Trophoblast cell (in vitro differentiated cells and primary cell): ENCODE measurements at regions not wholly inside any gene's neighbourhood (a gene's known extent, or its start where the extent isn't known, plus 50 kb on each side); places are given as distances from the start of the nearest gene placed in this dataset.

Source experiments
- DNase-seq, 2 donors: peaks; one replicate each; pipeline ENCODE4 v3.0.0-alpha.2; 2016
- H2AFZ ChIP-seq: 2 replicates; pipeline ENCODE4 v1.6.1; 2013; ENCODE audit warnings: low read length, moderate library complexity, mild to moderate bottlenecking; ENCODE audit not compliant: insufficient read depth, poor library complexity
- H2AK5ac ChIP-seq: 2 replicates; pipeline ENCODE4 v1.6.1; 2013; ENCODE audit warnings: mild to moderate bottlenecking, low read length
- H2BK120ac ChIP-seq: 2 replicates; pipeline ENCODE4 v1.6.1; 2013; ENCODE audit warnings: low read length, mild to moderate bottlenecking, moderate library complexity; ENCODE audit not compliant: insufficient read depth, poor library complexity
- H2BK12ac ChIP-seq: 2 replicates; pipeline ENCODE4 v1.6.1; 2013; ENCODE audit warnings: mild to moderate bottlenecking, low read length, moderate library complexity
- H2BK5ac ChIP-seq: 2 replicates; pipeline ENCODE4 v1.6.1; 2013; ENCODE audit warnings: low read length, low read depth, moderate library complexity, mild to moderate bottlenecking; ENCODE audit not compliant: poor library complexity
- H3K14ac ChIP-seq: 2 replicates; pipeline ENCODE4 v1.6.1; 2013; ENCODE audit warnings: mild to moderate bottlenecking, low read length
- H3K18ac ChIP-seq: 2 replicates; pipeline ENCODE4 v1.6.1; 2013; ENCODE audit warnings: mild to moderate bottlenecking, low read length
- H3K23ac ChIP-seq: 2 replicates; pipeline ENCODE4 v1.6.1; 2013; ENCODE audit warnings: low read length
- H3K27ac ChIP-seq: 2 replicates; pipeline ENCODE4 v1.5.1; 2013; ENCODE audit warnings: low read depth, mild to moderate bottlenecking, inconsistent platforms, low read length, moderate library complexity
- H3K27me3 ChIP-seq: 2 replicates; pipeline ENCODE4 v1.6.1; 2013; ENCODE audit warnings: inconsistent platforms, mild to moderate bottlenecking, low read length, moderate library complexity; ENCODE audit not compliant: insufficient read depth
- H3K36me3 ChIP-seq, 2 experiments: 1 replicate in 1 of 2; 2 replicates in 1 of 2; pipeline ENCODE4 v1.6.1; 2013; ENCODE audit warnings: low read length in 2 of 2, mild to moderate bottlenecking in 2 of 2, moderate library complexity in 1 of 2; ENCODE audit not compliant: insufficient read depth in 2 of 2, control insufficient read depth in 1 of 2
- H3K4ac ChIP-seq: 2 replicates; pipeline ENCODE4 v1.6.1; 2013; ENCODE audit warnings: low read depth, mild to moderate bottlenecking, low read length, moderate library complexity
- H3K4me1 ChIP-seq, 2 experiments: 1 replicate in 1 of 2; 2 replicates in 1 of 2; pipeline ENCODE4 v1.6.1; 2013; ENCODE audit warnings: low read length in 2 of 2, mild to moderate bottlenecking in 2 of 2, moderate library complexity in 1 of 2; ENCODE audit not compliant: insufficient read depth in 2 of 2, control insufficient read depth in 1 of 2
- H3K4me2 ChIP-seq: 2 replicates; pipeline ENCODE4 v1.6.1; 2013; ENCODE audit warnings: inconsistent platforms, mild to moderate bottlenecking, low read length, moderate library complexity
- H3K4me3 ChIP-seq: 2 replicates; pipeline ENCODE4 v1.5.1; 2013; ENCODE audit warnings: mild to moderate bottlenecking, low read depth, low read length, inconsistent platforms
- H3K79me1 ChIP-seq: one replicate; pipeline ENCODE4 v1.6.1; 2013; ENCODE audit warnings: low read length
- H3K79me2 ChIP-seq: 2 replicates; pipeline ENCODE4 v1.6.1; 2013; ENCODE audit warnings: low read length, mild to moderate bottlenecking; ENCODE audit not compliant: control insufficient read depth, insufficient read depth, poor library complexity
- H3K9ac ChIP-seq: 2 replicates; pipeline ENCODE4 v1.6.1; 2013; ENCODE audit warnings: mild to moderate bottlenecking, low read length
- H3K9me3 ChIP-seq: 2 replicates; pipeline ENCODE4 v1.6.1; 2013; ENCODE audit warnings: low read depth, mild to moderate bottlenecking, control low read depth, inconsistent platforms, low read length; ENCODE audit not compliant: insufficient read depth
- H4K12ac ChIP-seq: 2 replicates; pipeline ENCODE4 v1.6.1; 2013; ENCODE audit warnings: low read depth, mild to moderate bottlenecking, low read length, moderate library complexity
- H4K8ac ChIP-seq: 2 replicates; pipeline ENCODE4 v1.6.1; 2013; ENCODE audit warnings: low read depth, mild to moderate bottlenecking, low read length, moderate library complexity
- H4K91ac ChIP-seq: one replicate; pipeline ENCODE4 v1.6.1; 2013; ENCODE audit warnings: low read depth, mild to moderate bottlenecking, low read length, moderate library complexity
- WGBS: extraction: QIAGEN DNeasy Blood & Tissue Kit; methylation state at CpG from one replicate; pipeline ENCODE4 v1.1.7; 2013; ENCODE audit warnings: missing lambda C conversion rate; ENCODE audit not compliant: insufficient read length, insufficient coverage; ENCODE audit errors: extremely low coverage; 5-methylcytosine and 5-hydroxymethylcytosine counted together

DNA sequence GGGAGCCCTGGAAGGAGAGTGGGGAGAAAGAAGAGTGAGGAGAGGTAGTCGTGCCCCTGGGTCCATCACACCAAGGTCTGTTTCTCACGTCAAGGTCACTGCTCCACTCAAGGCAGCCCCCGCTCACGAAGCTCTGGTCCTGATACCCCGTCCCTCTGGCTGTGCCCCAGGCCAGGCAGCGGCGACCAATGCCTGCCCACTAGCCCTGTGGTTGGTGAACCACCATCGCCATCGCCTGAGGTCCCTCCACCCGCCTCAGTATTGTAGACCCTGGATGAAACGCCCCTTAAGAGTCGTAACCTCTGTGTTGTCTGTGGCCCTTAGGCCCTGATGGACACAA, 378.3 kb upstream of the MYT1L start:
- H4K91ac ChIP-seq = no peak overlapping the region
- no peak overlapping the region for H2BK120ac ChIP-seq
- no peaks in the 10 kb centered on the region for H3K4me1 ChIP-seq
- H4K8ac ChIP-seq = no peak overlapping the region
- no peaks in the 10 kb centered on the region for H3K79me2 ChIP-seq
- H4K12ac ChIP-seq = no peak overlapping the region
- no peak for DNase-seq
- no peak overlapping the region for H3K27ac ChIP-seq
- H3K14ac ChIP-seq = no peak overlapping the region
- H2BK5ac ChIP-seq = no peak overlapping the region
- H3K18ac ChIP-seq = no peak overlapping the region
- peaks cover 6% of the 10 kb centered on the region for H3K9me3 ChIP-seq
- no CpG with 5 or more reads among the region's 12 CpGs for WGBS
- no peaks in the 10 kb centered on the region for H3K79me1 ChIP-seq
- H2AFZ ChIP-seq = no peak overlapping the region
- H3K36me3 ChIP-seq = no peaks in the 10 kb centered on the region
- no peak overlapping the region for H2AK5ac ChIP-seq
- H3K27me3 ChIP-seq = no peaks in the 10 kb centered on the region
- H3K9ac ChIP-seq = no peak overlapping the region
- no peak overlapping the region for H2BK12ac ChIP-seq
- no peak overlapping the region for H3K4me2 ChIP-seq
- no peak overlapping the region for H3K4ac ChIP-seq
- no peak overlapping the region for H3K23ac ChIP-seq
- H3K4me3 ChIP-seq = no peak overlapping the region

DNA sequence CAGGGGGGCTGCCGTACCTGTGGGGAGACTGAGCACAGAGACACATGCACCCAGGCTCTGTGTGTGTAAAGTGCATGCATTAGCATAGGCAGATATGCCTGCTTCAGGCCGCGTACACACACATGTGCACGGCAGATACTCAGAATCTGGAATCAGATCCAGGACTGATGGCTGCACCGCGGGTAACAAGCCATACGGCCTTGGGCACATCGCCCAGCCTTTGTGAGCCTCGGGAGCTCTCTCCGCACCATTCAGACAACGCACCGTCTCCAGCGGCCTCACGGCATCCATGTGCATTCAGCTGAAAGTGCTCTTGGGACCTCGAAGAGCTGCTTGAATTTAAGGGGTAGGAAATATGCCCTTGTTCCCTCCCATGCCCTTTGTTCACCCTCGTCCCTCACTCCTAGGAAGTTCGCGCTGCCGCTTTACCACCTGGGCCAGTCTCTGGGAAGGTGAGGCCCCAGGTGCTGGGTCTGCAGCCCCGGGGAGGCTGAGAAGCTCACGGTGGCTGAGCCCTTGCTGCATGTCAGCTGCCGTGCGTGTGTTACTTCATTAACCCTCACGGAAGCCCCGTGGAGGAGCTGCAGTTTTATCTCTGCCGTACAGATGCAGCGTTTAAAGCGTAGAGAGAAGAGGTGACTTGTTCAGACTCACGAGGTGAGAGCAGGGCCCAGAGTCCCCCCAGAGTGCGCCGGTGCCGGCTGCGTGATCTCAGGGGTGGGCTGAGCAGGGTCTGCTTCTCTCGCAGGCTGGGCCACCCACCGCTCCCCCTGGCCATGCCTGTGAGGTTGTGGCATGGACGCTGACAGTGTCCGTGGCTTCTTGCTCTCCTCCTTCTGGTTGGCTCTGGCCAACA, 377.7 kb upstream of the MYT1L start:
- Histone ChIP-seq H3K27ac (no peak overlapping the region), H4K8ac (no peak overlapping the region), H3K9ac (no peak overlapping the region), H3K27me3 (no peaks in the 10 kb centered on the region), H3K79me1 (no peaks in the 10 kb centered on the region), H4K91ac (no peak overlapping the region), H3K23ac (no peak overlapping the region), H3K18ac (no peak overlapping the region), H3K79me2 (no peaks in the 10 kb centered on the region), H2AFZ (no peak overlapping the region), H3K4me3 (no peak overlapping the region), H3K4me2 (no peak overlapping the region), H2BK5ac (no peak overlapping the region), H4K12ac (no peak overlapping the region), H3K9me3 (peaks cover 4% of the 10 kb centered on the region), H2AK5ac (no peak overlapping the region), H3K14ac (no peak overlapping the region), H3K4me1 (no peaks in the 10 kb centered on the region), H3K4ac (no peak overlapping the region), H3K36me3 (no peaks in the 10 kb centered on the region), H2BK120ac (no peak overlapping the region), H2BK12ac (no peak overlapping the region)
- WGBS = no CpG with 5 or more reads among the region's 37 CpGs
- no peak for DNase-seq

- H4K91ac ChIP-seq = no peak overlapping the region
- H4K12ac ChIP-seq = no peak overlapping the region
- H3K4me2 ChIP-seq = no peak overlapping the region
- no peak overlapping the region for H3K23ac ChIP-seq
- H4K8ac ChIP-seq = no peak overlapping the region
- no peaks in the 10 kb centered on the region for H3K79me1 ChIP-seq
- H3K36me3 ChIP-seq = no peaks in the 10 kb centered on the region
- H3K4me1 ChIP-seq = no peaks in the 10 kb centered on the region
- no peak overlapping the region for H3K27ac ChIP-seq
- H3K18ac ChIP-seq = no peak overlapping the region
- no CpG with 5 or more reads among the region's 19 CpGs for WGBS
- no peak overlapping the region for H3K9ac ChIP-seq
- H3K79me2 ChIP-seq = no peaks in the 10 kb centered on the region
- H2BK5ac ChIP-seq = no peak overlapping the region
- no peak for DNase-seq
- no peak overlapping the region for H2BK120ac ChIP-seq
- no peak overlapping the region for H3K4me3 ChIP-seq
- H3K4ac ChIP-seq = no peak overlapping the region
- H3K14ac ChIP-seq = no peak overlapping the region
- no peak overlapping the region for H2BK12ac ChIP-seq
- peaks cover 4% of the 10 kb centered on the region for H3K9me3 ChIP-seq
- H3K27me3 ChIP-seq = no peaks in the 10 kb centered on the region
- H2AK5ac ChIP-seq = no peak overlapping the region
- H2AFZ ChIP-seq = no peak overlapping the region
Observed at GRCh38 chr2:2707206-2707991, 376.3 kb upstream of the MYT1L start.

DNA sequence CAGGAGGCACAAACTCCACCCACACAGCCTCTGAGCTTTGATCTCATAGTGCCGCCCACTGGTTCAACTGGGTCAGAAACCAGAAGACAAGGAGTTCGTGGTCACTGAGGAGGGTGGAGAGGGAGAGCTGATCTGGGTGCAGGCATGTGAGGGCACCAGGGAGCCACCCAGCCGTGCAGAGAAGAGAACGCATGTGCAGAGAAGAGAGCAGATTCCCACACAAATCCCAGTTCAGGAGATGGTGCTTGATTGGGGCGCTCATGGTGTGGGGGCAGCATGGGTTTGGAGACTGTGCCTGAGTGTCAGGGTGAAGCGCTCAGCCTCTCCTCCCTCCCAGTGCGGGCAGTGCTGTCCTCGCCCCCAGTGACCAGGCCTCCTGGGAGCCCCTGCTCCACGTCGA, 375.2 kb upstream of the MYT1L start:
- Histone ChIP-seq H2AK5ac (no peak overlapping the region), H3K27me3 (no peaks in the 10 kb centered on the region), H4K8ac (no peak overlapping the region), H3K79me2 (no peaks in the 10 kb centered on the region), H3K14ac (no peak overlapping the region), H3K4me1 (no peaks in the 10 kb centered on the region), H3K36me3 (no peaks in the 10 kb centered on the region), H2BK120ac (no peak overlapping the region), H3K9ac (no peak overlapping the region), H2BK5ac (no peak overlapping the region), H3K27ac (no peak overlapping the region), H3K18ac (no peak overlapping the region), H3K79me1 (no peaks in the 10 kb centered on the region), H3K4me2 (no peak overlapping the region), H3K4ac (no peak overlapping the region), H4K12ac (no peak overlapping the region), H2BK12ac (no peak overlapping the region), H2AFZ (no peak overlapping the region), H4K91ac (no peak overlapping the region), H3K4me3 (no peak overlapping the region), H3K9me3 (peaks cover 4% of the 10 kb centered on the region), H3K23ac (no peak overlapping the region)
- no CpG with 5 or more reads among the region's 10 CpGs for WGBS
- DNase-seq = no peak
